ENCODE measurements at regions not wholly inside any gene's neighbourhood (a gene's known extent, or its start where the extent isn't known, plus 50 kb on each side); places are given as distances from the start of the nearest gene placed in this dataset.

- no peak for DNase-seq
These were observed 719.0 kb downstream of the KCNJ18 start for GRCh38 chr17:22411185-22411784.

GRCh38 chr17:22435231-22435974 lies 743.1 kb downstream of the KCNJ18 start:
- DNase-seq, result no peak

DNA sequence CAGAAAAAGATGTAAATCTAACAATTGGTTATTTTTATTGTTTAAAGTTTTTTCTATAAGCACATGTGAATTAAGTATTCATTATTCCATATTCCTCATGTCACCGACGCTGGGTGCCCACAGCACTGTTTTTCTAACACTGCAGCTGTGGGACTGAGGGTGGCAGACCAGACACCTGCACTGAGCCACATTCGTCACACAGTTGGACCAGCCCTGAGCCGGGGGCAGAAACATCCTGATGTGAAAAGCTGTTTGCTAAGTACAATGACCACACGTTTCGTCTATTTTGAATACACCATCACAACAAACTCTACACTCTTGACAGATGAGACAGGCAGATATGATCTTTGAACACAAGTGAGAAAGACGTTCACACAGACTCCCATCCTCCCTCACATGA lies 749.5 kb downstream of the KCNJ18 start:
- no peak for DNase-seq

DNA sequence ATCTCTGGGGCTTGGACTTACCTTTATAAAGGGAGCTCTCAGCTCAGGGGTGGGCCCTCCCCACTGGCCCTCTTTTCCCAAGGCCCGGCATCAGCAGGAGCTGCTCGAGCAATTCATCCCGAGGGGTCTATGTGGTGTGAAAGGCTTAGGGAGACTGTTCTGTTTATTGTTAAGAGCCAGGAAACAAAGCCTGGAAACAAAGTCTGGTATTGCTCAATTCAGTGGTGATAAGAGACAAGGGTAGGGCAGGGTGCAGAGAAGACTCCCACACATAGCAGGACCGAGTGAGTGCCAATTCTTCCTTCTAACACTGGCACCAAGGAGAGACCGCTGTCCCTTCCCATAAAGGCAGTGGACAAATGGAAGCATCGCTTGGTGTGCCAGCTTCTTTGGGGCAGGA lies 750.7 kb downstream of the KCNJ18 start:
- DNase-seq, result no peak

DNA sequence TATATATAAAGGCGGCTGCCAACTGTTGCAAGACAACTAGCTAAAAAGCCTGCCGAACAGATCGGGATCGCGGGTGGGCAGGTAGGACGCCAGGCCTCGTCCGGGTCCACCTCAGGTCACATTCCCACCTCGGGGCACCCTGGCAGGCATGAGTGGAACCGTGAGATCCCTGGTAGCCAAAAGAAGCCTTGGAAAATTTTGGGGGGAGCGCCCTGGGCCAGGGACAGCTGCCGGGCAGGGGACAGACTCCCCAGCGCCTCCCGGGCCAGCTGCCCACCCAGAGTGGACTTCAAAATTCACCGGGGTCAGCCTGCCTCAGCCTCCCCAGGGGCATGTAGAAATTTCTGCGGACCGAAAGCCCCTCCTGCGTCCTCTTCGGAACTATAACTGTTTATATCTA lies 760.9 kb downstream of the KCNJ18 start:
- DNase-seq, result no peak

DNA sequence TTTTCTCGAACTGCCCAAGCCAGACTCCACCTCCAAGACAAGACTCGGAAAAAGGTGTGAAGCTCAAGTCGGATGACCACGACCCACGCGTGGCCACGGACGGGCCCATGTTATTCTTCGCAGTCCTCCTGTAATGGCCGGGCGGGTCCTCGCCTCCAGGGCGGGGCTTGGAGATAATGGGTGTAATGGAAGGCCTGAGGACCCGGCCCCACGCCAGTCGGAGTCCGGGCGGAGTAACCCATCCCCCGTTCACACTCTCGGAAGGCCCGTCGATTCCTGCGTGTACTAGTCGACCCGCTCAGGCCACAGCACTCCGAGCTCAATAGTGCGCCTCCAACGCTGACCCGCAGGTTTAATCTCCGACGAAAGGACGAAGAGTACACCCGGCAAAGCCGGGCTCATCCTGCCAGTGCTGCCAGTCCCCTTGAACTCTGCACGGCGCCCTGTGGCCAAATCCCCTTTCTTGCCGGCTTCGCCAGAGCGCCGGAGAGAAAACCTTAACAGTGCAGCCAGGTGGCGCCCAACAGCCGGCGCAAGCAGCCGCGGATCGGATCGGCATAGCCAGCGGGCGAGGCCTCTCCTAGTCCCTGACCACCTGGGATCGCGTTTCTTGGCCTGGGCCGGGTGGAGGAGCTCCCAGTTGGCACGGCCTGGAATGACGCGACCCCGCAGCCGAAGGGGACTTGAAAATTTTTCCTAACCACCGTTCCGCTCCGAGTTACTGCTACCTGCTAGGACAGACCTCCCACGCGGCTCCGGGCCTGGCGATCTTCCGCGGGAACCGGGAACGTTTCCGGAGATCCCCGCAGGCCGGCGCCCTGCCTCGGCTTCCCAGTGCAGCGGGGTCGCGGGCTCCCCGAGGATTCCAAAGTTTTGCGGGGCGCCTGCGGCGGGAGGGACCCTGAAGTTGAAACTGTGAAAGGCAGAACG lies 762.0 kb downstream of the KCNJ18 start:
- no peak for DNase-seq

GRCh38 chr17:22459331-22459952 lies 767.1 kb downstream of the KCNJ18 start:
- DNase-seq, result no peak

GRCh38 chr17:22459953-22460350 lies 767.6 kb downstream of the KCNJ18 start:
- DNase-seq, result no peak

GRCh38 chr17:22460461-22461063 lies 768.2 kb downstream of the KCNJ18 start:
- no peak for DNase-seq

DNA sequence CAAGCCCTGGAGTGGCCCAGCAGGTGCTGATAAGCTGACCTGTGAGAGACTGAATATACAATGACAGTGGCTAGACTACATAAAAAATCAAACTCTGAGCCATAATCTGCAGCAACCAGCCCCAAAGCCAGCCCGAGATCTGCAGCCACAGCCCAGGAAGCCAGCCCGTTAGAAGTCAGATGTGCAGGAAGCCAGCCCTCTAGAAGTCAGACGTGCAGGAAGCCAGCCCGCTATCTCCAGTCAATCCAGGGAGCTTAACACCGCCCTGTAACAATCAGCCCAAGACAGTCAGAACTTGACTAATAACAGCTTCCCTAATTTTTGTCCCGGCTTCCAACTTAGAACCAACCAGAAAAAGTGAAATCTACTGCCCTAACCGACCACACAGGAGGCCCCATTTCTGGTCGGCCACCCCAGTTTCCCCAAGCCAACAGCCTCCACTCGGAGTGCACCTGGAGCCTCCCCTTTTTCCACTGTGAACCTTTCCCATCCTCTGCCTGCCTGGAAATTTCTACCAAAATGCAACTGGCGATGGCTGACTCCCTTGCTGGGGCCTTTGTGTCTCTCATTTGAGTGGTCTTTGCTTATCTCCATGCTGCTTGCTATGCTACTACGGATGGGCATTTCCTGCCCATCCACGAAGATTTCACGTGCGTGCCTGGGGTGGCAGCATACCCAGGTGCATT lies 769.3 kb downstream of the KCNJ18 start:
- DNase-seq, result no peak

DNA sequence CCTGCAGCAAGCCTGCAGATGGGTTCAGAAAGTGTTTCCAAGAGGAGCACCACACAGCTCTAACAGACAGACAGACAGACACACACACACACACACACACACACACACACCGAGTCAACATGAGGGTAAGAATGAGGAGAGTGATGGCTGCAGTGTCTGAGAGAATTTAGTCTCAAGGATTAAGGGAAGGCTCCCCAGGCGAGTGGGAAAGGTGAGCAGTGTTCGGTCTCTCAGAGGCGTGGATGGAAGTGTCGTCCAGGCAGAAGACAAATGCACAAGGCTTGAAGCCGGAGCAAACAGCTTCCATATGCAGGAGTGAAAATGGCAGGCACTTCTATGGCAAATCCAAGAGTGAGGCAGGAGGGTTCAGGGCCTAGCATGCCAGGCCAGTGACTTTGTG lies 770.1 kb downstream of the KCNJ18 start:
- DNase-seq, result no peak

DNA sequence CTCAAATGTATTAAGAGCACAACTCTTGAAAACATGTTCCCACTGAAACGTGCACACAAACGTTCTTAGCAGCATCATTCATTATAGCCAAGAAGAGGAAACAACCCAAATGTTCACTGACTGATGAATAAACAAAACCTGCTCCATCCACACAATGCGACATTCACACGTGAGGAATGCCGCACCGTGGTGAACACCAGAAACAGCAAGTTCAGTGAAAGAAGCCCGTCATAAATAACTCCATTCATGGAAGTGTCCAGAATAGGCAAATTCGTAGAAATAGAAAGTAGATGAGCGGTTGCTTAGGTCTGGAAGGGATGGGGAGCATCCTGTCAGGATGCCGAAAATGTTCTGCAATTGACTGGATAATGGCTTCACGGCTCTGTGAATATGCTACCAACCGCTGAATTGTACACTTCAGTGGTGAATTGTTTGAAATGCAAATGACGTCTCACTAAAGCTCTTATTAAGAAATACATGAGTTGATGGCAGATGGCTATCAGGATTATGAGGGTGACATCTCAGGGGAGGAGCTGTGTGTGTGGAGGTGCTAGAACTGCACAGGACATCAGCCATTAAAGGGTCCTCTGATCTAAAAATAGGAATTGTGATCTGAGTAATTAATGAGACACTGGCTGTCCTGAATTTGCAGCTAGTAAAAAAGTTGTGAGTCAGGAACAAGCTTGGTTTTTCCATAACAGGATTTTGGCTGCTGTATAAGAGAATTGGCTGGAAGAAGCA lies 771.0 kb downstream of the KCNJ18 start:
- no peak for DNase-seq

DNA sequence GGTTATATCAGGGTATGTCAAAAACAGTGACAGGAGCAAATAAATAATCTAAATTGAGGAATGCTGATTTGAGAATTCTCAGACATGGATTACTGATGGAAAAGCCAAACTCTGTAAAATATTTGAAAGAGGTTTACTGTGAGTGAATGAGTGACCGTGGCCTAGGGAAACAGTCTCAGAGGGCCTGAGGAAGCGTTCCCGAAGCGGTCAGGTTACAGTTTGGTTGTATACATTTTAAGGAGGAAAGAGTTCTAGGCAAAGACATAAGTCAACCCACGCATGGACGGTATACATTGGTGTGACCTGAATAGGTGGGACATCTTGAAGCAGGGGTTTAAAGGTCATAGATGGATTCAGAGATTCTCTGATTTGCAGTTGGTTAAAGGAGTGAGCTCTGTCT lies 771.7 kb downstream of the KCNJ18 start:
- no peak for DNase-seq

GRCh38 chr17:22467720-22468119 lies 775.4 kb downstream of the KCNJ18 start:
- DNase-seq, result no peak

GRCh38 chr17:22469101-22469880 lies 777.0 kb downstream of the KCNJ18 start:
- DNase-seq, result no peak

- DNase-seq, result no peak
These were observed 777.6 kb downstream of the KCNJ18 start for GRCh38 chr17:22469941-22470340.

DNA sequence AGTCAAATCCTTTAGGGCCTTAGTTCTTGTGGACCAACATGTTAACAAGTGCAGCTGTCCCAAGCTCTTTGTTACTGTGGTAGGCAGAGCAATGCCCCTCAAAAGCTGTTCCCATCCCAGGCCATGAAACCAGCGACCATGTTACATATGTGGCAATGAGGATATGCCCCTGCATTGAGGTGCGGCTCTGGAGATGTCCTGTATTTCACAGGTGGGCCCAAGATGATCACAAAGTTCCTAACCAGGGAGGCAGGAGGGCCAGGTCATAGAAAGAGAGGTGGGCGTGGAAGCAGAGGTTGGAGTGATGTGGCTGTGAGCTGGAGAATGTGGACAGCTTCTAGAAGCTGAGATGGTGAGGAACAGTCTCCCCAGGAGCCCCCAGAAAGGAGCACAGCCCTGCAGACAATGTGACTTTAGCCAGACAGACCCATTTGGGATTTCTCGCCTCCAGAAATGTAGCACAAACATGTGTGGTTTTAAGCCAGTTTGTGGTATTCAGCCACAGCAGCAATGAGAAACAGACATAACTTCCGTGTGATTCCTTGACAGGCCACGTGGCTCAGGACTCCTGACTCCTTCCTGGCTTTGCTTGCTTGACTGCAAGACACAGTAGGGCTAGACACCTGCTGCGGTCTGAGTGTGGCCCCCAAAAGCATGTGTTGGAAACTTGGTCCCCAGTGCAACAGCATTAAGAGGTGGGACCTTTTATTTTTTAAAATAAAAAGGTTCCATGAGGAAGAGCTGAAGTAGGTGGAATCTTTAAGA lies 778.3 kb downstream of the KCNJ18 start:
- DNase-seq, result no peak

DNA sequence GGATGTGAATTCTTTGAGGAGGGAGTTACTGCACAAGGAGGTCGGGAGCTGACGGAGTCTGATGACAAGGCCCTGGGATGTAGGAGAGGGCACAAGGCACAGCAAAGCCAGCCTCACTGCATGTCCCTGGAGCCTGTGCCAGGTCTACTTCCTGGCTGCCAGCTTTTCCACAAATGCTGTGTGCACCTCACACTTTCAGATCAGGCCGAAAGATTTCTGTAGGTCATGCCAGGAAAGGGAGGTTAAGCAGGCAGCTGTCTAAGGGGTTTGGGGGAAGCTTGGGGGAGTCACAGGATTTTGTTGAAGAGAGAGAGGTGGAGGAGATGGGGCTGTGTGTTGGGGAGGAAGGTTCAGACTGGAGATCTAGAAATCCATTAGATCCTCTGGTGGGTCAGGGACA lies 792.5 kb downstream of the KCNJ18 start:
- no peak for DNase-seq

DNA sequence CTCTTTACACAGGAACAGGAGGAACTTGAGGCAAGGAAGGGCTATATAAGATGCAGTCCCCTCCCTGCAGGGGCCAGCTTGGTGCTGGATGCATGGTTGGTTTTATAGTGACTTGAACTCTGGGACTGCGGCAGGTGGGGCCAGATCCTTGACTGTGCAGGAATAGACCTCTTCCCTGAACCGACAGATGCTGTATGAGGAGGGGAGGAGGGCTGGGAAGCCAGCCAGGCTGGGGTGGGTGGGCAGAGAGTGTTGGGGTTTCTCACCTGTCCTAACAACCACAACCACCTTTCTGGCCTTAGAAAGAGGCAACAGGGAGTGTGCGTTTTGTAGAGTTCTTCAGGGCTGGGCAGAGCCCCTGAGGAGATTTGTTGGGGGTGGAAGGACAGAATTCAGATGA lies 798.1 kb downstream of the KCNJ18 start:
- no peak for DNase-seq

All from hypothalamus (tissue), 51 donors.